ENCODE measurements at regions not wholly inside any gene's neighbourhood (a gene's known extent, or its start where the extent isn't known, plus 50 kb on each side); places are given as distances from the start of the nearest gene placed in this dataset.
"Not testable (repeated sequence)": the region's sequence is repeated elsewhere in the genome, so short reads cannot be mapped to it uniquely, and the experiment has no call there.

DNA sequence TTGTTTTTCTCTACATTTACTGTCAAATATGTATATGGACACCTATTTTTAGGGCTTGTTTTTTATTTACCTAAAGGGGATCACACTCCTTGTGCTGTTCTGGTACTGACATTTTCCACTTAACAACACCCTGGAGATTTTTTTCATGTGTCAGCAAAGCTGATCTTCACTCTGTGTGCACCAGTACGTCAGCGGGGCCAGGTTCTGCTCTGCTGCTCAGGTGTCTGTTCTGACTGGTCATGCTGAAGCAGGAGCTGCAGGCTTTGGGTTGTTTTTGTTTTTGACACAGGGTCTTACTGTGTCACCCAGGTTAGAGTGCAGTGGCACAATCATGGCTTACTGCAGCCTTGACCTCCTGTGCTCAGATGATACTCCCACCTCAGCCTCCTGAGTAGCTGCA lies 81.9 kb upstream of the CCND2 start:
- DNase-seq (ENCODE audit: low read depth in 2 of 2) = no peak

DNA sequence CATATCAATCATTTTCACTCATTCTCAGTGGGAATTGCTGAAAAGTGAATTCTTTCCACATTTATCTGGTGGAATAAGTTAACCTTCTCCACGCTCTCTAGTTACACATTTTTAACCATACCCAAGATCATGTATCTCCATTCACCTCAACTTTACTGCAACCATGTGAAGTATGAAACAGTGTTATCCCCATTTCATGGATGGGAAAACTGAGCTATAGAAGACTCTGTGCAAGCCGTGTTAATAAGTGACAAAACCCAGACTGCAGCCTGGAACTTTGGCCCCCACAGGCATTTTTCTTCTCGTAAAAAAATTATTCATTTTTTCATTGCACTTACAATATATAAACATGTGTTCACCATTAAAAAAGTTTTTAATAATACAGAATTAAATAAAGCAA lies 82.4 kb upstream of the CCND2 start:
- DNase-seq (ENCODE audit: low read depth in 2 of 2) = no peak

DNA sequence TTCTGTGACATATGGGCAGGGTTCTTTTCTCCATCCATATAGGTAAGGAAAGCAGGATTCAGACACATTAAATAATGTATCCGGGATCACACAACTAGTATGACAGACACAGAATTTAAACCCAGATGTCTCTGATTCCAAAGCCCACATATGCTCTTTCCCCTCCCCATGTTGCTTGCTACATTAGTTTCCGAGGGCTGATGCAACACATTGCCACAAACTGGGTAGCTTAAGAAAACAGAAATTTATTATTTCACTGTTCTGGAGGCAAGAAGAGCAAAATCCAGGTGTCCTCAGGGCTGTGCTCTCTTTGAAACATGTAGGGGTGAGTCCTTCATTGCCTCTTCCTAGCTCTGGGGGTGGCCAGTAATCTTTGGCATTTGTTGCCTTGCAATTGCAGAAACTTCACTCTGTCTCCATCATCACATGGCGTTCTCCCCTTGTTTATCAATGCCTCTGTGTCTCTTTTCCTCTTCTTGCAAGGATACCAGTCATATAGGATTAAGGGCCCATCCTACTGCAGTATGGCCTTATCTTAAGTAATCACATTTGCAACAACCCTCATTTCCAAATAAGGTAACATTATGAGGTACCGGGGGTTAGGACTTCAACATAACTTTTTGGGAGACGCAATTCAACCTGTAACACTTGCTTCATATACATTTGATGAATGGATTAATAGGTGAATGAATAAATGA lies 83.0 kb upstream of the CCND2 start:
- DNase-seq (ENCODE audit: low read depth in 2 of 2) = no peak

DNA sequence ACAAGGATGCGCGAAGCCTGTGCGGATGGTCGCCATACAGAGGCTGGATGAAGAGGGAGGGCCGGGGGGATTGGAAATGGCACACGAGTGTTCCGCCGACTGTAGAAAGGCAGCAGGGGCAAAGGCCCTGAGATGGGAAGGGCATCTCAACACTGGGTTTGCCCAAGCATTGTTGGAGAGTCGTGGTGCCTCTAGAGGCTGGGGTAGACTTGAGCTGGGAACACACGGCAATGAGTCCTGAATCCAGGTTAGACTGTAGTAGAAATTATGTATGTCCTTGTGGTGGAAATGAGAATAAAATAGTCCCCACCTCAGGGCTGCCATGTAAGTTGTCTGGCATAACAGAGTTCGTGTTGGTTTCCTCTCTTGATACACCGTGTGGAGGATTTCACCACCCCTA lies 83.8 kb upstream of the CCND2 start:
- DNase-seq (ENCODE audit: low read depth in 2 of 2) = no peak

DNA sequence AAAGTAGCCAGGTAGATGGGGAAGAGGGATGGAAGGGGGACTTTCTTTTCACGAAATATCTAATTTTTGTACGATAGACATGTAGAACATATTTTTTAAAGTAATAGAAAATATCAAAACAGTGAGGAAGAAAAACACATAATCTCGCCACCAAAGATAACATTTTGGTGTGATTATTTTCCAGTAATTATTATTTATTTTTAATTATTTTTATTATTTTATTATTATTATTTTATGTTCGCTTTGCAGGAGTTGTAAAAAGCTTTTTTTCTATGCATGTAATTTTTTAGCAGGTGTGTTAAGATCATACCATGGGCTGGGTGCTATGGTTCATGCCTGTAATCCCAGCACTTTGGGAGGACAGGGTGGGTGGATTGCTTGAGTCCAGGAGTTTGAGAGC lies 85.6 kb upstream of the CCND2 start:
- DNase-seq (ENCODE audit: low read depth in 2 of 2) = no peak

DNA sequence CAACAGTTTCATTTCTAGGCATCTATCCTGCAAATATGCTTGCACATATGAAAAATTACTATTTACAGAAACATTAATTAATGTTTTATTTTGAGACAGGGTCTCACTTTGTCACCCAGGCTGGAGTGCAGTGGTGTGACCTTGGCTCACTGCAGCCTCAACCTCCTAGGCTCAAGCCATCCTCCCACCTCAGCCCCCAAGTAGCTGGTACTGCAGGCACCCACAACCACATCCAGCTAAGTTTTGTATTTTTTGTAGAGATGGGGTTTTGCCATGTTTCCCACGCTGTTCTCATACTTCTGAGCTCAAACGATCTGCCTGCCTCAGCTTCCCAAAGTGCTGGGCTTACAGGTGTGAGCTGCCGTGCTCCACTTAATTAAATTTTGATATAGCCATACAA lies 86.2 kb upstream of the CCND2 start:
- DNase-seq (ENCODE audit: low read depth in 2 of 2) = not testable (repeated sequence)

DNA sequence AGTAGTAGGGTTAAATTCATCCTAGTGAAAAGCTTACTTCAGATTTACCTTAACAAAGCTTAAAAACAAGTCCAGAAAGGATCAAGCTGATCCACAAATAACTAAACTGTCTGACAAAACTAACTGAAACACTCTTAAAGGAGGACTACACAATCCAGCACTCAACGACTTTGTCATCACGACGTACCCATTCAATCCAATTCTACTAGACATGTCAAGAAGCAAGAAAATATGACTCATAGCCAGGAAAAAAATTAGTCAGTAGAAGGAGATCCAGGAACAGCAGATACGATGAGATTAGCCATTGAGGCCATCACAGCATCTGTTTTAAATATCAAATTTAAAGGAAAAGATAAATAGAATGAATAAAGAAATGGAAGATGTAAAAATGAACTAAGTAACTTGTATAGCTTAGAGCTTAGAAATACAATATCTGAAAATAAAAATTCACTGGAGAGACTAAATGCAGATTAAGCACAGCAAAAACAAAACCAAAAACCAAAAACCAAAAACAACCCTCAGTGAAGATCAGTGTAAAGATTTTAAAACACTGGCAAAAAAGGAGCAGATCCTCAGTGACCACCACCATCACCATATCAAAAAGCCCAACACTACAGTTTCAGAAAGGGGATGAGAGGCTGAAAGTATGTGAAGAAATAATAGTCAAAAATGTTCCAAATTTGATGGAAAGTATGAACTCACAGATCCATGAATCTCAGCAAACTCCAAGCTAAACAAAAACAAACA lies 95.0 kb upstream of the CCND2 start:
- no peak for DNase-seq (ENCODE audit: low read depth in 2 of 2)

DNA sequence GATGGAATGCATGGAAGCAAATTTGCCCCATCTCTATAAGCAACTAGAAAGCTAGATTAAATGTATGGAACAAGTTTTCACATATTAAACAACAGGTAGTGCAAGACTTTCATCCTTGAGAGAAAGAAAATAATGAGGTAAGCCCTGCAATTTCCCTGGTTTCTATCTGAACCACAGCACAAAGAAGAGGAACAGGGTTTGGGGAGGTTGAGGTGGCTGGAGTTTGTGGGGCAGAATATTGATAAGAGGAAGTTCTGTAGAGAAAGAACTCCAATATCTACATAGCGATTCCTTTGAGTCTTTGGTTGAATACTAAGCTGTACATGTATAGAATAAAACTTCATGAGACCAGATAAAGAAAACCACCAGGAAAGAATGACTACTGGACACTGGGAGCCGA lies 96.3 kb upstream of the CCND2 start:
- no peak for DNase-seq (ENCODE audit: low read depth in 2 of 2)

DNA sequence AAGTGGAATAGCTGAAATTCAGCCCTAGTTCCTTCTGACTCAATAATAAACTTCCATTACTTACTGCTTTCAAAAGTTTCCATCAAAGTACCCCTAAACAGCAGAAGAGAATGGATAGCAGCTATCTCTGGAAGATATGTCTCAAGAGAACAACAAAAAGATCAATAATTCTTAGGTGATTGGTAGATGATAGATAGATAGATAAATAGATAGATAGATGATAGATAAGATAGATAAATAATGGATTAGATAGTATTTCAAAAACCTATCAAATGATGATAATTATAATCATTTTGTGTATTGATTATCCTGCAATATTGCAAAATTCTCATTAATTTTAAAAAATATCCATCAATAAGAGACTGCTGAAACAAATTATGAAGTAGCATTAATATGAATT lies 97.4 kb upstream of the CCND2 start:
- DNase-seq (ENCODE audit: low read depth in 2 of 2) = no peak

DNA sequence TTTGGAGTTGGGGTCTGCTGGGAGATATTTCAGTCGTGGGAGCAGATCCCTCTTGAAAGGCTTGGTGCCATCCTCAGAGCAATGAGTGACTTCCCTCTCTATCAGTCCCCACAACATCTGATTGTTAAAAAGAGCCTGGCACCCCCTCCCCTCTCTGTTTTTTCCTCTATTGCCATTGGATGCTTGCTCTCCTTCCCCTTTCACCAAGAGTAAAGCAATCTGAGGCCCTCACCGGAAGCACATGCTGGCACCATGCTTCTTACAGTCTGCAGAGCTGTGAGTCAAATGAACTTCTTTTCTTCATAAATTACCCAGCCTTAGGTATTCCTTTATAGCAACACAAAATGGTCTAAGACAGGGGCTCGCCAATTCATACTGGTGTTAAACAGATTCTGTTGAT lies 99.1 kb upstream of the CCND2 start:
- DNase-seq (ENCODE audit: low read depth in 2 of 2) = no peak

DNA sequence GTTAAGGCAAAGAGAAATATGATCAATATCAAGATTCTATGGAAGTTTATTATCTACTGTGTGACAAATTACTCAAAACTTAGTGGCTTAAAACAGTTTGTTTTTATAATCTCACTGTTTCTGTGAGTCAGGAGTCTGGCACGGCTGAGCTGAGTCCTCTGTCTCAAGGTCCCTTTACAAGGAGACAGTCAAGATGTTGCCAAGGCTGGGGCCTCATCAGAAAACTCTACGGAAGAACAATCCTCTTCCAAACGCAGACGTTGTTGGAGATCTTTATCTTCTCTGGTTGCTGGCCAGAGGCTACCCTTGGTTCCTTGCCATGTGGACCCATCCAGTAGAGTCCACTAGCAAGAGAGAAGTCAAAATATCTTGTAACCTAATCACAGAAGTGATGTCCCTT lies 100.6 kb upstream of the CCND2 start:
- DNase-seq (ENCODE audit: low read depth in 2 of 2) = no peak

DNA sequence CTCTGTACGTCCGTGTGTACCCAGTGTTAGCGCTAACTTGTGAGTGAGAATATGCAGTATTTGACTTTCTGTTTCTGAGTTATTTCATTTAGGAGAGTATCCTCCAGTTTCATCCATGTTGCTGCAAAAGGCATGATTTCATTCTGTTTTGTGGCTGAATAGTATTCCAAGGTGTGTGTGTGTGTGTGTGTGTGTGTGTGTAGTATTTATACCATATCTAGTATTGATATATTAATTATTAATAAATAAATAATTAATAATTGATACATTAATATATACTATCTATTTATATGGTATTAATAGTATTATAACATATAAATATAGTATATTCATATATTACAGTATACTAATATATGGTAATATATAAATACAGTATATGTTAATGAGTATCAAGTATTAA lies 101.8 kb upstream of the CCND2 start:
- DNase-seq (ENCODE audit: low read depth in 2 of 2) = no peak

DNA sequence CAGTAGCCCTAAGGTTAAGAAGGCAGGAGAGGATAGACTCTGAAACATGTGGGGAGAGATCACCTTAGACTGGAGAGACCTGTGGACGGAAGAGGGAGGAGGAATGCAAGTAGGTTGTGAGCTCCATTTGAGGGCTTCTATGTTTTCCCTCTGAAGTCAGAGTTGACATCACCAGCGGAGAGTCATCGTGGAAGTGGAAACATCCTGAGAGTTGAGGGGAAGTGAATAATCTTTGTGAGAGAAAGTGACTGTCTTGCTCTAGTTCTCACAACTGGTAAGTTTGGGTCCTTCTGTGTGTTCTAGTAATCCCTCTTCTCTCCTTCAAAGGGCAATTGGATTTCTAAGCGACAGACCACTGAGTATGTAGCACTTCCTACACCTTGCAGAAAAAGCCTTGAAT lies 103.6 kb upstream of the CCND2 start:
- DNase-seq (ENCODE audit: low read depth in 2 of 2) = no peak

DNA sequence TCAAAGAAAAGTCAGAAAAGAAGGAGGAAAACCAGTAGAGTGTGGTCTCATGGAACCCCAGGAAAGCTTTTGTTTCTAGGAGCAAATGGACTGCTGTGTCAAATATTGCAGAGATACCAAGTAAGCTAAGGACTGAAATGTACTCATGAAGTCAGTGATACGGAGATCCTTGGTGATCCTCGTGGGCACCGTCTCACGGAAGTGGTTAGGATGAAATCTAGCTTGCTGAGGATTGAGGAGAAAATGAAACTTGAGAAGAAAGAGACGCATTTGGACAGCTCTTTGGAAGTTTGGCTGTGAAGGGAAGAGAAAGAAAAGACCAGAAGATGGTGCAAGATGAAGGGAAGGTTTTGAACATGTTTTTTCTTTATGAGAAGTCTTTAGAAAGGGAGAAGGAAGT lies 104.0 kb upstream of the CCND2 start:
- no peak for DNase-seq (ENCODE audit: low read depth in 2 of 2)

DNA sequence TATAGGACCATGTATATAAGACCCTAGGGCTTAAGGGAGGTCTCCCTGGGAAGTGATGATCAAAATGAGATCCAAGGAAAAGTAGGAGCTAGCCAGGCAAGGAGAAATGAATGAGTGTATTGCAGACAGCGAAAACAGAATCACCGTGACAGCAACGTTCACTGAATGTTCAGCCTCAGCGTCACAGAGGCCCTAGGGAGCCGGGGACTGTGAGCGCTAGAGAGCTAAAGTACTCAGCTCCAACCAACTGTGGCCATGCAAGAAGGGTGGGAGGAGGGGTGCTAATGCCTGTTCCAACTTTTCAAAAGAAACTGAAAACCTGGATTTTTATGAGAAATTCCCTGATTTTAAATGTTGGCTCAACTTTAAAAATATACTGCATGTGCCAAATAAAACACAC lies 105.5 kb upstream of the CCND2 start:
- DNase-seq (ENCODE audit: low read depth in 2 of 2) = no peak

DNA sequence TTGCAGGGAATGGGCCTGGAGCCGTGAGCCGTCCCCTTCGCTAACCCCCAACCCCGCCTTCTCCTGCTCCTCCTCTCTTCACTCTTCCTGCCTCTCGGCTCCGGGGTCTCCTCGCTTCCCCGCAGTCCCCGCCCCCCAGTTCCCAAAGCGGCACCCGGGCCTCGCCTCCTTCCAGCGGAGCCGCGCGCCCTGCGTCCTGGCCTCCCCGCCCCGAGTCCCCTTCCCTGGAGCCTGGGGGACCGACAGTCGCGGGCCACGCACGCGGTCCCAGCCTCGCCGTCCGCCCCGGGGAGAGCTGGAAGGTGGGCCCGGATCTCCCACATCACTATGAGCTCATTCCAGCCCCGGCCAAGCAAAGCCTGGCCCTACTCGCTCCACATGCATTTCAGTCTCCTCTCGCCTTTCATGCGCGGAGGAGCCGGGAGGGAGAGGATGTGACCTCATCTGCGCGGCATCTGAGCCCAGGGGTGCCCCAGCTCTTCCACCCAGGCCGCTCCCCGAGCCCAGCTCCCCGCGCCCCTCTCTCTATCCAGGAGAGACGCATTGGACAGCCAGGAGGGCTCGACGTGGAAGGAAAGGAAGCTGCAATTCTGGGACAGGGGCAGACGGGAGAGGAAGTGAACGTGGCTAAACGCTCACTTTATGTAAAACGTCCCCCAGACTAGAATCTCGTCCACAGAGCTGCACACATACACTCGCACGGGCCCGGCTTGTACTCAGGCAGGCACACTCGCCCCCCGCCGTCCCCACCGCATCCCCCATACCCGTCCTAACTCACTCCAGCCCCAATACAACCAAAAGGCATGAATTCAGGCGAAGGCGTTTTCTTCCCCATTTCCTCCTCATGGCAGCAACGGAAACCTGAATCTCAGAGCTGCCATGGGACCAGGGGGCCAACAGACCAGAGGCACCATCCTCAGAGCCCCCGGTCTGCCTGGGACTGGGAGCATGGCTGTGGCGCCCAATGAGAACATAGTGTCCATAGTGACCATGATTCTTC lies 108.7 kb upstream of the CCND2 start:
- peak; percentile 38 to 52 for DNase-seq (ENCODE audit: low read depth in 2 of 2)

DNA sequence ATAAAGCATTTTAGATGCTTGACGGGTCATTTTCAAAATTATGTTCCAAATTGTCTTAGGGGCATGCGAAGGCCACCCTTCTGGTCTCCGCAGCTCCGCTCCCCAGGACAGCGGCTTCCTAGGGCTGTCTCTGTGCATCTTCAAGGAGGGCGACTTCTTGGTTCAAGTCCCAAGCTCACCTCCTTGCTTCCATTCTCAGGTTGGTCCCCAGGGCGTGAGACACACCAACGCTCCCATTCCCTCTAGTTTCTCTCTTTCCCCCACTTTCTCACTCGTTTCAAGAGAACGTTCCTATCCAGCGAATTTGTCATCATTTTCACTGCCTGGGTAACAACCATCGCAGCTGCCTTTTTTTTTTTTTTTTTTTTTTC lies 109.4 kb upstream of the CCND2 start:
- no peak for DNase-seq (ENCODE audit: low read depth in 2 of 2)

DNA sequence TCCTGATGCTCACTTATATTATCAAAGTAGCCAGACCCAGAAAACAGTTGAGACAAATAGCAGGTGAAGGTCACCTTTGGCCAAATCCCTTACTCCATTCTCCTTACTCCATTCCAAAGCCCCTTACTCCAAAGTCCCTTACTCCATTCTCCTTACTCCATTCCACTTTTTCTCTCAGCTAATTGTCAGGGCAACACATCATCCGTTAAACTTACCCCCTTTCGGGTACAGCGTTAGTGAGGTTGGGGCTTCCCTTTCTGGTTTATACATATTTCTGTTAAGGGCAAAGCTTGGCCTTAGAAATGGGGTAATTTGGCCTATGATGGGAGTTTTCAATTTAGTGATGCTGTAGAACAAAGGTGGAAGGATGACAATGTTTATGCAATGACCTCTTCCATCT lies 111.8 kb upstream of the CCND2 start:
- DNase-seq (ENCODE audit: low read depth in 2 of 2) = no peak

DNA sequence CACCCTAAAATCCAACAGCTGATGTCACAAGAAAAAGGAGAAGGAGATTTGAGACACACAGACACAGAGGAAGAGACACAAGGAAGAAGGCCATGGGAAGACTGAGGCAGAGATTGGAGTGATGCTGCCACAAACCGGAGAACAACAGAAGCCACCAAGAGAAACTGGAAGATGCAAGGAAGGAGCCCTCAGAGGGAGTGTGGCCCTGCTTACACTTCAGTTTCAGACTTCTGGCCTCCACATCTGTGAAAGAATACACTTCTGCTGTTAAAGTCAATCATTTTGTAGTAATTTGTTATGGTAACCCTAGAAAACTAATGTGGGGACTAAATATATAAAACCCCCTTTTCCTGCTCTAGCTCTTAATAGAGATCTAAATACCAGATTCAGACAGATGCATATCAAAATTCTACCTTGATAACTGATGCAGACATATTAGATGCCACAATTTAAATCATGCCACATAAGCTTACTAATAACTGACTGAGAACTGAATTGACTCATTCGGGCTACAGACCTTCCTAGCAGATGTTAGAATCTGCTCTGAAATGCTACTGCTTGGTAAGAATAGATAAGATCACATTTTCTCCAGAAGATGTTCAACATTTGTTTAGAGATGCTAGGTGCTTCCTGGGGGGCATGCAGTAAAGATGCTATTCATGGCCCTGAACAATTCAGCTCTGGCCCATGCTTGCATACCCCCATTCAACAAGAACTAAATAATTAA lies 113.1 kb upstream of the CCND2 start:
- no peak for DNase-seq (ENCODE audit: low read depth in 2 of 2)

DNA sequence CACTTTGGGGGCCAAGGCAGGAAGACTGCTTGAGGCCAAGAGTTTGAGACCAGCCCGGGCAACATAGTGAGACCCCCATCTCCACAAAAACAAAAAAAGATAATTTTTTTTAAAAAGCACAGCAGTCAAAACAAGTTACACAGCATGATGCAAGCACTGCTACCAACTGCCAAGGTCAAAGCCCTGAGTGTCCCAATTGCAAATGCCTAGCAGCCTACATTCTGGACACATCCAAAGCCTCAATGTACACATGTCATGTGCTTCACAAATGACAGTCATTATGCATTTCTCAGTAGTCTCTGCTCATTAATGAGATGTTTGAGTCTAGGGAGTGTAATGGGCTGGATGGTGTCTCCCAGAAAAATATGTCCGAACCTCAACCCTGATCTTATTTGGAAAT lies 113.7 kb upstream of the CCND2 start:
- no peak for DNase-seq (ENCODE audit: low read depth in 2 of 2)

DNA sequence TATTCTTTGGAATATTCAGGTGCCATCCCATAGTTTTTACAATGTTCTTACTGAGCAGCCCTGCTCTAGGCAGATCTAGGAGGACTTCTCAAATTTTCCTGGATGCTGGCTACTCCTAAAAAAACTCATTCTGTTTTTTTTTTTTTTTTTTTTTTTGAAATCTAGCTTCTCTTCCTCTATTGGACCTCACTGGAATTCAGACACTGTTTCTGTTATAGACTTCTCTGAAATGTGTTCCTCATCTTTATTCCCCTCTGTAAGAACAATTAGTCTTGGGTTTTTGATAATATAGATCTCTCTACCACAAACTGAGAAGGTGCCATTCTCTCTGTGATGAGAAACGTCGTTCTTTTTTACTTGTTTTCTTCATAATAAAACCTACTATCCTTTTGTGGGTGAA lies 115.3 kb upstream of the CCND2 start:
- no peak for DNase-seq (ENCODE audit: low read depth in 2 of 2)

DNA sequence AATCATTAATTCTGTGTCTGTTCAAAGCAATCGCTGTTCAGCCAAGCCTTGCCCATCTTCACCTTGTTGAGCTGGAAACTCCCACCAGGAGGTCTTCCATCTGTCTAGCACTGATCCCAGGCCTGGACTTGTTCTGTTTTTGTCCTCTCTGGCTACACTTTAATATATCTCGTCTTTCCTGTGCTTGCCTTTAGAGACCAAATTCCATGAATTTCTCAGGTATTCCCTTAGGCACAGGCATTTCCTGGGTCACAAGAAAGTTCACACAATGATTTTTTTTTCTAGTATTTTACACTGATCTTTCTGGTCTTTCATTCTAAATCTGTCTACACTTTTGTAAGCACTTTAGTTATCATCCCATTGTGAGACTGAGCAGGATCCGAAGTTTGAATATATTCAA lies 116.4 kb upstream of the CCND2 start:
- no peak for DNase-seq (ENCODE audit: low read depth in 2 of 2)

Measured in stimulated activated CD8-positive, alpha-beta memory T cell treated with anti-CD3 and anti-CD28 coated beads, Interleukin-7, amount 100 ng/mL, for 4 hours (primary cell).